CD4-positive, alpha-beta T cell treated with Interleukin-6 for 4 hours (primary cell): ENCODE measurements at regions not wholly inside any gene's neighbourhood (a gene's known extent, or its start where the extent isn't known, plus 50 kb on each side); places are given as distances from the start of the nearest gene placed in this dataset.
"Not testable (repeated sequence)": the region's sequence is repeated elsewhere in the genome, so short reads cannot be mapped to it uniquely, and the experiment has no call there.

Experiments used
- DNase-seq: peaks from one replicate; pipeline ENCODE4 v3.0.0-alpha.2; 2020; ENCODE audit warnings: mixed read lengths

GRCh38 chr9:103068753-103069152 lies 73.6 kb downstream of the CYLC2 start:
- DNase-seq, result no peak

GRCh38 chr9:103078581-103078980 lies 83.4 kb downstream of the CYLC2 start:
- DNase-seq, result no peak

DNA sequence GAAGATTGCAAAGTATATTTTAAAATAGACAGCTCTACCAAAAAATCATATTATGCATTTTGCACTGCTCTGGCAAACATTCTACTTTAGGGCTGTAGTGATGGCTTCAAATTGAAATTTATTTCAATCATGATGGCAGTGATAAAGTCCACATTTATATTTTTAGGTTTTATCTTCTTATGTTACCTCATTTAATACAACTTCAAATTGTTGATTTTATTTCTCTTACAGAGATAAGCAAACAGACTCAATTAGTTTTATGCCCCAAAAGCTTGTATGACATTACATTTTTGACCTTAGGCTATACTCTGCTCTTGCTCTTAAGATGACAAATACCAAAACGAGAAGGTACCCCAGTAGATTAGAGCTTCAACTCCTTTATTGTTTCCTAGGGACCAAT lies 87.4 kb downstream of the CYLC2 start:
- no peak for DNase-seq

DNA sequence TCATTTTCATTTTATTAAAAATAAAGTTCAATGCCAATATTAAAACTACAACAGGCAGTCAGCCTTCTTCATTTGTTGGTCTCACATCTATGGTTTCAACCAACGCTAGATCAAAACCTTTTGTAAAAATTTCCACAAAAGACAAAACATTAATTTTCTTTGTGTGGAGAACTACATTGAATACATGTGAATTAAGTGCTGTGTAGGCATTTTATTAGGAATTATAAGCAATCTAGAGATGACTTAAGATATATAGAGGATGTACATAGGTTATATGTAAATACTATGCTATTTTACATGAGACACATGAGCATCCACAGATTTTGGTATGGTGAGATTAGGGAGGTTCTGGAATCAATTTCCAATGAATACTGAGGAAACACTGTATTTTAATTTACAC lies 94.2 kb downstream of the CYLC2 start:
- DNase-seq, result no peak

DNA sequence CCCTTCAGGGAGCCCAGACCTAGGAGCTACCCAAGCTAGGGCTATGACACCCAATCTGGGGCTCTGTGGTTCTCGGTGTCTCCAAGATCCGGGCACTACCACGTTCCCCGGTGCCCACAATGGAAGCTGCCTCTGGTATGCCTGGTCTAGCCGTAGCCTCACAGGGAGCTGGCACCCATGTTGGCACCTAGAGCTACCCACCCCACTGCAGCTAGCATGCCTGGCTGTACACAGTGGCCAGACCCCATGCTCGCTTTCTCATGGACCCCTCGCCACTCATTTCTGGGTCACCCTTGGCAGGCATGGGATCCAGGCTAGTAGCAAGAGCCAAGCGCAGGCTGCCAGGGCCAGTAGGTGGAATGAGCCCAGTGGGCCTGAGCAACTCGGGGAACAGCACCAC lies 109.0 kb downstream of the CYLC2 start:
- no peak for DNase-seq

GRCh38 chr9:103116246-103116645 lies 121.1 kb downstream of the CYLC2 start:
- no peak for DNase-seq

- DNase-seq, result no peak
These were observed 131.4 kb downstream of the CYLC2 start for GRCh38 chr9:103126494-103126893.

DNA sequence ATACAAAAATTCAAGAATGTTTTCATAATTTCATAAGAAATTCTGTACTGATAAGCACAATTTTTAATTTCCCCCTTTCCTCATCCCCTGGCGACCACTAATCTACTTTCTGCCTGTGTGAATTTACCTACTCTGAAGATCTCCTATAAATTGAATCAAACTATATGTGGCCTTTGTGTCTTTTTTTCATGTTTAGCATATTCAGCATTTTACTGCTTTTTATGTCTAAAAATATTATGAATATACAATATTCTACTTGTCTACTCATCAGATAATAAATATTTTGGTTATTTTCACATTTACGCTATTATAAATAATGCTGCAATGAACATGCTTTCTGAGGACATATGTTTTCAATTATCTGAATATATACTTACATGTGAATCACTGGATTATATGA lies 144.8 kb downstream of the CYLC2 start:
- DNase-seq, result no peak

GRCh38 chr9:103152473-103152872 lies 157.3 kb downstream of the CYLC2 start:
- no peak for DNase-seq

- no peak for DNase-seq
These were observed 172.4 kb downstream of the CYLC2 start for GRCh38 chr9:103167530-103167929.

GRCh38 chr9:103168254-103168653 lies 173.1 kb downstream of the CYLC2 start:
- DNase-seq, result no peak

DNA sequence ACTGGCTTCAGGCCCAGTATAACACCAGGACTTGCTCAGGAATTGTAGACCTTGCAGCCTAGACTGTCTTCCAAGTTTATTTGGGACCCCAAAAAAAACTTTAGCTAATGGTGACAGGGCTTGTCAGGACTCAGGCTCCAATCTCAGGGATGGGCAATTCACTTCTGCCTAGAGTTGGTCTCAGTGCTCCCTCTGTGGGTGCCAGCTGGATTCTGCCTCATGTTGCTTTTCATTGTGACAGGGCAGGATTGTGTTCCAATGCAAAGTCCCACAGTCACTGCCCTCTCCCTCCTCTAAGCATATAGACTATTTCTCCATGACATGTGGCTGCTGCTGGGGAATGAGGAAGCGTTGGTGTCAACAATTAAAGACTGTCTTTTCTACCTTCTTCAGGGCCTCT lies 174.7 kb downstream of the CYLC2 start:
- no peak for DNase-seq

DNA sequence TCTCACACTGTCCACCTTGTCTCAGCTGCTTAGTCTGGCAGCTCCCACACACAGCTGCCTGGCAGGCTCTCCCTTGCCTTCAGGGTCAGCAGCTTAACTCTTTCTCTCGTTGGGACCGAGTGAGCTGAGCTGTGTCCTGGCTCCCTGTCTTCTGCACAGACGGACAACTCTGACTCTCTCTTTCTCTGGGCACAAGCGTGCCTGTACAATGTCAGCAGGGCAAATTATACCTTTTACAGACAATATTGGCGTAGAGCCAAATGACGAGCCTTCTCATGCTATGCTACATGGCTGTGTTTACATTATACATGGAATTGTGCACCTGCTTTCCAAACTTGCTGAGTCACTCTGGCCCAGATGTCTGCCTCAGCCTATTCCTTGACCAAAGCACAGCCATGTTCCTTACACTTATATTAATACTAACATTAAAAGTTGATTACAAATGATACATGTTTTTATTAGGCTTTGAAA lies 188.6 kb downstream of the CYLC2 start:
- no peak for DNase-seq

DNA sequence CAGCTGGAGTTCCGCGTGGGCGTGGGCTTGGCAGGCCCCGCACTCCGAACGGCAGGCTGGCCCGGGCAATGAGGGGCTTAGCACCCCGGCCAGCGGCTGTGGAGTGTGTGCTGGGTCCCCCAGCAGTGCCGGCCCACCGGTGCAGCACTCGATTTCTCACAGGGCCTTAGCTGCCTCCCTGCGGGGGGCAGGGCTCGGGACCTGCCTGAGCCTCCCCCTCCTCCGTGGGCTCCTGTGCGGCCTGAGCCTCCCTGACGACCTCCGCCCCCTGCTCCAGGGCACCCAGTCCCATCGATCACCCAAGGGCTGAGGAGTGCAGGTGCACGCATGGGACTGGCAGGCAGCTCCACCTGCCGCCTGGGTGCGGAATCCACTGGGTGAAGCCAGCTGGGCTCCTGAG lies 191.8 kb downstream of the CYLC2 start:
- DNase-seq, result no peak

- no peak for DNase-seq
These were observed 193.7 kb downstream of the CYLC2 start for GRCh38 chr9:103188781-103189350.

GRCh38 chr9:103193992-103194391 lies 198.9 kb downstream of the CYLC2 start:
- DNase-seq, result no peak

DNA sequence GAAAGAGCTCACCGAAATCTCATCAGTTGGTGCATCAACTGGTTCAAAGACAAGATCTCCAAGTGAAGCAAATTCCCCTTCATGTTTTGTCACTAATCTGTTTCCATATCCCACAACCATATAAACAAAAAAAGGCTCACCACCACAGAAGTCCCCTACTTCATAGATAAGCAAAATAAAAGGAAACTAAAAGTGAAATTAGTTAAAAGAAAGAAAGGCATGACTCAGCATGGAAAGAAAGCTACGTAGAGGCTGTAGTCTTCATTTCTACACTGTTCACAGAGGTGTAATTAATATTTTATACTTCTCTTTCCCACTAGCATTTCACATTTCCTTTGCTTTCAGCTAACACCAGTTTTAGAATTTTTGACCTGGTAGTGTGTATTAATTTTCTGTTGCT lies 208.0 kb downstream of the CYLC2 start:
- DNase-seq, result no peak

- DNase-seq, result not testable (repeated sequence)
These were observed 210.9 kb downstream of the CYLC2 start for GRCh38 chr9:103205881-103206585.

DNA sequence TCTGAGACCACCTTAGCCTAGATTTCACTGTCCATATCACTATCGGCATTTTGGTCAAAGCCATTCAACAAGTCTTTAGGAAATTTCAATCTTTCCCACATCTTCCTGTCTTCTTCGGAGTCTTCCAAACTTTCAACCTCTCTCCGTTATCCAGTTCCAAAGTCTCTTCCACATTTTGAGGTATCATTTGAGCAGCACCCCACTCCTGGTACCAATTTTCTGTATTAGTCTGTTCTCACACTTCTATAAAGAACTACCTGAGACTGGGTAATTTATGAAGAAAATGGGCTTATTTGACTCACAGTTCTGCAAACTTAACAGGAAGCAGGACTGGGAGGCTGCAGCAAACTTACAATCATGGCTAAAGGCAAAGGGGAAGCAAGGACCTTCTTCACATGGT lies 215.5 kb downstream of the CYLC2 start:
- DNase-seq, result no peak

GRCh38 chr9:103215197-103215596 lies 220.1 kb downstream of the CYLC2 start:
- DNase-seq, result no peak

GRCh38 chr9:103225702-103226646 lies 230.8 kb downstream of the CYLC2 start:
- no peak for DNase-seq

DNA sequence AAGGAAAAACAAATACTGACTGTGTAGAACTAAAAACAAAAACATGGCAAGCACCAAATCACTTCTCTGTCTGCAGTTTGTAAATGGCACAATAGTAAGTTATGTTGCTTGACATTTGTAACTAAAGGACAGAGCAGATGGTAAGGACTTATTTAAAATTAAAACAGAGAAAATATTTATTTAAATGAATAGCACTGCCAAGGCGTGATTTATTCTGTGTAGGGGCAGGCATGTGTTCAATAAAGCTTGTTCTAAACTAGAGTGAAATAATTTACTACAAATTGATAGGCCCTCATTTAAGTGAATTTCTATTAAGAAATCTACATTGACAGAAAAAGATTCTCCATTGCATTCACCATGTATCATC lies 231.5 kb downstream of the CYLC2 start:
- DNase-seq, result no peak

GRCh38 chr9:103237571-103238109 lies 242.5 kb downstream of the CYLC2 start:
- DNase-seq, result not testable (repeated sequence)

- no peak for DNase-seq
These were observed 246.9 kb downstream of the CYLC2 start for GRCh38 chr9:103242025-103242424.
